Endodermal cell (in vitro differentiated cells): ENCODE measurements at regions not wholly inside any gene's neighbourhood (a gene's known extent, or its start where the extent isn't known, plus 50 kb on each side); places are given as distances from the start of the nearest gene placed in this dataset.

Experiments used
- DNase-seq: peaks from one replicate; pipeline ENCODE4 v3.0.0-alpha.2; 2017
- H3K27ac ChIP-seq: 2 replicates; pipeline ENCODE4 v1.5.1; 2013; ENCODE audit warnings: mild to moderate bottlenecking, low read depth, low read length, moderate library complexity
- H3K27me3 ChIP-seq: 2 replicates; pipeline ENCODE4 v1.6.1; 2013; ENCODE audit warnings: mild to moderate bottlenecking, low read length, moderate library complexity; ENCODE audit not compliant: insufficient read depth, control insufficient read depth, poor library complexity, severe bottlenecking
- H3K36me3 ChIP-seq: 2 replicates; pipeline ENCODE4 v1.7.0; 2013; ENCODE audit warnings: mild to moderate bottlenecking, low read length, moderate library complexity; ENCODE audit not compliant: control insufficient read depth, insufficient read depth
- H3K4me1 ChIP-seq: one replicate; pipeline ENCODE4 v1.7.0; 2013; ENCODE audit warnings: low read length; ENCODE audit not compliant: control insufficient read depth, insufficient read depth
- H3K4me3 ChIP-seq: 2 replicates; pipeline ENCODE4 v1.5.1; 2013; ENCODE audit warnings: mild to moderate bottlenecking, low read length, moderate library complexity
- H3K9ac ChIP-seq: 2 replicates; pipeline ENCODE4 v1.6.1; 2013; ENCODE audit warnings: mild to moderate bottlenecking, low read length, moderate library complexity; ENCODE audit not compliant: poor library complexity, severe bottlenecking; ENCODE audit errors: extremely low read depth
- H3K9me3 ChIP-seq: 2 replicates; pipeline ENCODE4 v1.6.1; 2013; ENCODE audit warnings: mild to moderate bottlenecking, low read length, moderate library complexity; ENCODE audit not compliant: control insufficient read depth
- H3K27ac Mint-ChIP-seq: 2 replicates; pipeline ENCODE4 v1.8.0; 2020; ENCODE audit warnings: mixed read lengths
- H3K27me3 Mint-ChIP-seq: 2 replicates; pipeline ENCODE4 v1.8.0; 2021; ENCODE audit warnings: mild to moderate bottlenecking, mixed read lengths; ENCODE audit not compliant: insufficient read depth
- H3K36me3 Mint-ChIP-seq: 2 replicates; pipeline ENCODE4 v1.8.0; 2020; ENCODE audit warnings: low read depth, mixed read lengths
- H3K4me1 Mint-ChIP-seq: 2 replicates; pipeline ENCODE4 v1.8.0; 2020; ENCODE audit warnings: mixed read lengths
- H3K4me3 Mint-ChIP-seq: 2 replicates; pipeline ENCODE4 v1.8.0; 2020; ENCODE audit warnings: mild to moderate bottlenecking, moderate library complexity, mixed read lengths
- H3K9me3 Mint-ChIP-seq: 2 replicates; pipeline ENCODE4 v1.8.0; 2020; ENCODE audit warnings: mild to moderate bottlenecking, mixed read lengths
- CTCF ChIP-seq: fragments of 200-600 bp; sonication (generic); conservative IDR thresholded peaks from 2 replicates; pipeline ENCODE4 v1.5.0; 2021; ENCODE audit warnings: antibody characterized with exemption, mild to moderate bottlenecking
- WGBS, 2 experiments: methylation state at CpG; one replicate each; pipeline versions ENCODE4 v1.1.5 to v1.1.7; 2013; ENCODE audit warnings: missing lambda C conversion rate in 2 of 2, mixed read lengths in 1 of 2; ENCODE audit not compliant: insufficient coverage in 1 of 2, insufficient read length in 1 of 2; 5-methylcytosine and 5-hydroxymethylcytosine counted together

DNA sequence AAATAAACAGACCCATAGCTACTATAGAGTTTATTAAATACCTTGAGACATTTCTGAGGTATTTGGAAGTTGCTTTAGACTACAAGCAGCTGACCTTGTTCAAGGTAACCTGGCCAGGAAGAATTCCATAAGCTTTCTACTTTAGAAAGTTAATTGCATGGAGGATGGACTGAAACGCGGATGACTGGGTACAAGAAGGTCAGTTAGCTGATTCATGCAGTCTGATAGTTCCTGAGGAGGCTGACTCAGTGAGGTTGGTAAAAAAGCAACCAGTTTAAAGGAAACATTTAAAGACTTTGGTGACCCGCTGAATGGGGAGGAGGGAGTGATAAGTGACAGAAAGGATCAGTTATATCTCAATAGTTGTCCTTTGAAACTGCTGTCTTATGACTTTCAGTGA lies 670.1 kb upstream of the CDH9 start:
- Mint-ChIP-seq H3K9me3 (no peaks in the 10 kb centered on the region), H3K27me3 (no peaks in the 10 kb centered on the region), H3K4me1 (peaks cover 2% of the 10 kb centered on the region), H3K36me3 (no peaks in the 10 kb centered on the region), H3K4me3 (no peak overlapping the region), H3K27ac (no peak overlapping the region)
- Histone ChIP-seq H3K9me3 (no peaks in the 10 kb centered on the region), H3K27ac (no peak overlapping the region), H3K4me3 (no peak overlapping the region), H3K4me1 (no peaks in the 10 kb centered on the region), H3K9ac (no peak overlapping the region), H3K27me3 (no peaks in the 10 kb centered on the region), H3K36me3 (no peaks in the 10 kb centered on the region)
- 71 to 77% methylated on average over 3 of the region's 3 CpGs for WGBS, 2 experiments
- no peak for TF ChIP-seq CTCF
- DNase-seq, result no peak

- H3K4me1 Mint-ChIP-seq, result peaks cover 13% of the 10 kb centered on the region
- Histone ChIP-seq H3K9me3 (no peaks in the 10 kb centered on the region), H3K4me1 (peaks cover 2% of the 10 kb centered on the region), H3K9ac (no peak overlapping the region), H3K27me3 (no peaks in the 10 kb centered on the region), H3K36me3 (no peaks in the 10 kb centered on the region), H3K4me3 (no peak overlapping the region), H3K27ac (no peak overlapping the region)
- DNase-seq, result no peak
- no peaks in the 10 kb centered on the region for H3K27me3 Mint-ChIP-seq
- H3K4me3 Mint-ChIP-seq, result no peak overlapping the region
- TF ChIP-seq CTCF, result no peak
- no peaks in the 10 kb centered on the region for H3K9me3 Mint-ChIP-seq
- H3K27ac Mint-ChIP-seq, result no peak overlapping the region
- H3K36me3 Mint-ChIP-seq, result no peaks in the 10 kb centered on the region
Observed at GRCh38 chr5:27706832-27707231, 668.4 kb upstream of the CDH9 start.

DNA sequence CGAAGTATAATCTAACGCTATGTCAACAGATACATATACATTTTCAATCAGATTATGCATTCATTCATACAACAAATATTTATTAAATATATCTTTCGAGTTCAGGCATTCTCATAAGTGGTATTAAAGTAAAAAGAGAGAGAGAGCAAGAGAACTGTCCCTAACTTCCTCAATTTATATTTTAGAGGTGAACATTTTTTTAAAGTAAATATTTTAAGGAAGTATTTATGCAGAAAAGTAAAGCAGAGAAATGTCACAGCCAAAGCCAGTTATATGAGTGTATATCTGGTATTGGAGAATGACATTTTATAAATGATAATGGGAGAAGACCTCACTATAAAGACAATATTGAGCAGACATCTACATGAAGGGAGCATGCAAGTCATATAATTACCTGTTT lies 667.3 kb upstream of the CDH9 start:
- Mint-ChIP-seq H3K9me3 (no peaks in the 10 kb centered on the region), H3K4me1 (peaks cover 13% of the 10 kb centered on the region), H3K27ac (no peak overlapping the region), H3K4me3 (no peak overlapping the region), H3K27me3 (no peaks in the 10 kb centered on the region), H3K36me3 (no peaks in the 10 kb centered on the region)
- no peak for TF ChIP-seq CTCF
- no peaks in the 10 kb centered on the region for H3K9me3 ChIP-seq
- no peaks in the 10 kb centered on the region for H3K36me3 ChIP-seq
- H3K9ac ChIP-seq, result no peak overlapping the region
- WGBS, 2 experiments, result 91% methylated on average over 2 of the region's 3 CpGs; no CpG with 5 or more reads in 1 of the 2 experiments
- no peak for DNase-seq
- H3K27ac ChIP-seq, result no peak overlapping the region
- H3K27me3 ChIP-seq, result no peaks in the 10 kb centered on the region
- H3K4me1 ChIP-seq, result peaks cover 2% of the 10 kb centered on the region
- no peak overlapping the region for H3K4me3 ChIP-seq
